Adrenal gland (tissue), 9 donors: ENCODE measurements at regions not wholly inside any gene's neighbourhood (a gene's known extent, or its start where the extent isn't known, plus 50 kb on each side); places are given as distances from the start of the nearest gene placed in this dataset.

Source experiments
- DNase-seq, 7 donors: peaks; one replicate each; pipeline ENCODE4 v3.0.0-alpha.2; 2019 to 2020
- H3K27ac ChIP-seq, 5 donors: fragments of 200-600 bp; sonication (generic) in 4 of 5; 1 replicate in 3 of 5; 2 replicates in 2 of 5; pipeline versions ENCODE4 v1.5.1 to v1.8.0; 2016 to 2020; ENCODE audit warnings: mild to moderate bottlenecking in 1 of 5
- H3K27me3 ChIP-seq: fragments of 200-600 bp; 2 replicates; pipeline ENCODE4 v1.8.0; 2021
- H3K36me3 ChIP-seq, 2 donors: fragments of 200-600 bp; replicated peaks in 1 of 2; 1 replicate in 1 of 2; 2 replicates in 1 of 2; pipeline versions ENCODE4 v1.5.1 to v1.8.0; 2018 to 2022
- H3K4me1 ChIP-seq, 2 donors: fragments of 200-600 bp; replicated peaks in 1 of 2; 1 replicate in 1 of 2; 2 replicates in 1 of 2; pipeline versions ENCODE4 v1.5.1 to v1.8.0; 2018 to 2021
- H3K4me3 ChIP-seq, 4 donors: fragments of 200-600 bp; sonication (generic) in 3 of 4; one replicate each; pipeline ENCODE4 v1.5.1; 2016 to 2018
- H3K9me3 ChIP-seq, 3 donors: fragments of 200-600 bp; sonication (generic) in 1 of 3; replicated peaks in 1 of 3; 1 replicate in 2 of 3; 2 replicates in 1 of 3; pipeline versions ENCODE4 v1.5.1 to v1.8.0; 2016 to 2021
- POLR2A ChIP-seq, 2 donors: fragments of 450-650 bp; IDR thresholded peaks; one replicate each; pipeline ENCODE4 v1.6.1; 2017; ENCODE audit warnings: antibody characterized with exemption in 2 of 2, mild to moderate bottlenecking in 2 of 2, moderate library complexity in 1 of 2
- WGBS, 4 donors: extraction: QIAGEN DNeasy Blood & Tissue Kit in 2 of 4; methylation state at CpG; one replicate each; pipeline versions ENCODE4 v1.1.5 to v1.1.7; 2013 to 2017; 5-methylcytosine and 5-hydroxymethylcytosine counted together
- intact Hi-C, 2 donors: fragments of 100-400 bp; cut with DNase I; formaldehyde crosslinking; loops; one replicate each; pipeline versions ENCODE4 v1.14.1 to v1.15.0; 2022 to 2023
- TF ChIP-seq, protein P1 (sequence below), 6 experiments: fragments of 450-650 bp in 4 of 6; fragments of 200-600 bp in 2 of 6; sonication (generic) in 1 of 6; IDR thresholded peaks; 1 replicate in 5 of 6; 2 replicates in 1 of 6; pipeline versions ENCODE4 v1.5.1 to v1.8.0; 2016 to 2021; ENCODE audit warnings: antibody characterized with exemption in 6 of 6, mild to moderate bottlenecking in 2 of 6, moderate library complexity in 1 of 6
- donor health status: healthy with polysubstance abuse.
- donor health status: Bipolar disorder and iron deficiency.
- donor health status: DM: yes; HTN: yes; CAD: no.
- donor health status: DM: no; HTN: no; CAD: no.
- donor health status: DM: no; HTN: no; CAD: no.

GRCh38 chr6:125550892-125551291 is 198.5 kb upstream of the HEY2 start:
- no peaks in the 10 kb centered on the region for H3K9me3 ChIP-seq
- intact Hi-C loops = no loop called here
- TF ChIP-seq, protein P1, sequence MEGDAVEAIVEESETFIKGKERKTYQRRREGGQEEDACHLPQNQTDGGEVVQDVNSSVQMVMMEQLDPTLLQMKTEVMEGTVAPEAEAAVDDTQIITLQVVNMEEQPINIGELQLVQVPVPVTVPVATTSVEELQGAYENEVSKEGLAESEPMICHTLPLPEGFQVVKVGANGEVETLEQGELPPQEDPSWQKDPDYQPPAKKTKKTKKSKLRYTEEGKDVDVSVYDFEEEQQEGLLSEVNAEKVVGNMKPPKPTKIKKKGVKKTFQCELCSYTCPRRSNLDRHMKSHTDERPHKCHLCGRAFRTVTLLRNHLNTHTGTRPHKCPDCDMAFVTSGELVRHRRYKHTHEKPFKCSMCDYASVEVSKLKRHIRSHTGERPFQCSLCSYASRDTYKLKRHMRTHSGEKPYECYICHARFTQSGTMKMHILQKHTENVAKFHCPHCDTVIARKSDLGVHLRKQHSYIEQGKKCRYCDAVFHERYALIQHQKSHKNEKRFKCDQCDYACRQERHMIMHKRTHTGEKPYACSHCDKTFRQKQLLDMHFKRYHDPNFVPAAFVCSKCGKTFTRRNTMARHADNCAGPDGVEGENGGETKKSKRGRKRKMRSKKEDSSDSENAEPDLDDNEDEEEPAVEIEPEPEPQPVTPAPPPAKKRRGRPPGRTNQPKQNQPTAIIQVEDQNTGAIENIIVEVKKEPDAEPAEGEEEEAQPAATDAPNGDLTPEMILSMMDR (IDR thresholded peaks at IDR 0.05) = no peak
- no peak for TF ChIP-seq POLR2A (IDR thresholded peaks at IDR 0.05)
- H3K27me3 ChIP-seq = no peaks in the 10 kb centered on the region
- WGBS, 4 donors = 83 to 90% (median 87%) methylated on average over 6 of the region's 6 CpGs
- H3K27ac ChIP-seq = no peak overlapping the region
- no peak for DNase-seq
- no peak overlapping the region for H3K4me3 ChIP-seq
- no peaks in the 10 kb centered on the region for H3K4me1 ChIP-seq
- H3K36me3 ChIP-seq = no peaks in the 10 kb centered on the region

- Histone ChIP-seq H3K27ac (no peak overlapping the region), H3K9me3 (no peaks in the 10 kb centered on the region), H3K36me3 (no peaks in the 10 kb centered on the region), H3K4me1 (no peaks in the 10 kb centered on the region), H3K27me3 (no peaks in the 10 kb centered on the region), H3K4me3 (no peak overlapping the region)
- WGBS, 4 donors = 85 to 91% (median 86%) methylated on average over 1 of the region's 1 CpG
- no peak for DNase-seq
- intact Hi-C loops = no loop called here
- TF ChIP-seq, protein P1 (IDR thresholded peaks at IDR 0.05) = no peak
- no peak for TF ChIP-seq POLR2A (IDR thresholded peaks at IDR 0.05)
Observed at GRCh38 chr6:125552819-125553218, 196.6 kb upstream of the HEY2 start.

GRCh38 chr6:125554456-125554855 is 195.0 kb upstream of the HEY2 start:
- Histone ChIP-seq H3K4me1 (no peaks in the 10 kb centered on the region), H3K27ac (no peak overlapping the region), H3K27me3 (no peaks in the 10 kb centered on the region), H3K9me3 (no peaks in the 10 kb centered on the region), H3K4me3 (no peak overlapping the region), H3K36me3 (no peaks in the 10 kb centered on the region)
- 68 to 80% (median 76%) methylated on average over 1 of the region's 1 CpG for WGBS, 4 donors
- intact Hi-C loops = no loop called here
- TF ChIP-seq, protein P1 (IDR thresholded peaks at IDR 0.05) = no peak
- TF ChIP-seq POLR2A (IDR thresholded peaks at IDR 0.05) = no peak
- DNase-seq = no peak

GRCh38 chr6:125558241-125558843 is 191.1 kb upstream of the HEY2 start:
- no peak for DNase-seq
- H3K4me1 ChIP-seq = no peaks in the 10 kb centered on the region
- H3K9me3 ChIP-seq = no peaks in the 10 kb centered on the region
- H3K4me3 ChIP-seq = no peak overlapping the region
- H3K27me3 ChIP-seq = no peaks in the 10 kb centered on the region
- H3K27ac ChIP-seq = no peak overlapping the region
- no peaks in the 10 kb centered on the region for H3K36me3 ChIP-seq
- intact Hi-C loops = no loop called here
- WGBS, 4 donors = 48 to 66% (median 56%) methylated on average over 7 of the region's 7 CpGs
- no peak for TF ChIP-seq POLR2A (IDR thresholded peaks at IDR 0.05)
- TF ChIP-seq, protein P1 (IDR thresholded peaks at IDR 0.05) = no peak
